NCI-H82 treated with DMSO at 0.1 percent for 48 hours (cell line): ENCODE measurements at regions not wholly inside any gene's neighbourhood (a gene's known extent, or its start where the extent isn't known, plus 50 kb on each side); places are given as distances from the start of the nearest gene placed in this dataset.
"Not testable (repeated sequence)": the region's sequence is repeated elsewhere in the genome, so short reads cannot be mapped to it uniquely, and the experiment has no call there.

ENCODE experiments used
- DNase-seq: peaks from one replicate; lab custom pipeline; 2025; ENCODE audit not compliant: unreplicated experiment; lab: John Stamatoyannopoulos, UW

DNA sequence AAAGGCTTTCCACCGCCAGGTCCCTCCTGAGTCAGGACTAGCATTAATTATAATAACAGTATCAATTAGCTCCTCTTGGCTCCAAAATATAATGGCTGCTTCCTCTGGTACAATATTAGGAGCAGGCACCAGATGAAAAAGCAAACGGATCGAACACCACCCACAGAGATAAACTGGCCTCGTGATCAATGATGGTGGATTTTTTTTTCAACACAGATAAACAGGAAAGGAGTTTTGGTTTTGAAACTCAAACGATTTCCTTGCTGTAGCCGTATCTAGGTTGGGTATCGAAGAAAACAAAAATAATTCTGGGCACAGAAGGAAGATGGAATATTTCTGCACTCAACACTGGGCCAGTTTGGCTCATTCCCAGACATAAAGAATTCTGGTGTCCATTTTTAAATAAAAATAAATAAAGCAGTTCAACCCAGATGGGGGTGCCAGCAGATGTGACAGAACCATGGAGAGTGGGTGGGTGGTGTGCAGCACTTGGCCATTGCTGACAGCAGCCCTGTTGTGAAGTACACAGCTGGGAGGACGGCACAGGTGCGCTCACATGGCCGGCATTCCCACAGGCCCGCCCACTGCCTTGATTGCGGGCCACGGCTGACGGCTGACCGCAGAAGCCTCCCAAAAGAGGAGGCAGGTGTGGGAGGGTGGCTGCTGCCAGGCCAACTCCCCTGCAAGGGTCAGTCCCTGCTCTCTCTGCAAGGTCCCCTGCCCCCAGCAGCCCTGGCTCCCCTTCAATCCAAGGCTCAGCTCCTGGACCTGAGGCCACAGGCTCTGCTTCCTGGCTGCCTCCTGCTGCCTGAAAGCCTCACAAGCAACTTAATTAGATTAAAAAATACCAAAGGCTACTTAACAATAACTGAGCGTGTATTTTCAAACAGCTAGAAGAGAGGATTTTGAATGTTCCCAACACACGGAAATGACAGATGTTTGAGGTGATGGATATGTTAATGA is 351.9 kb upstream of the ID2 start:
- peak; percentile 45 for DNase-seq

DNA sequence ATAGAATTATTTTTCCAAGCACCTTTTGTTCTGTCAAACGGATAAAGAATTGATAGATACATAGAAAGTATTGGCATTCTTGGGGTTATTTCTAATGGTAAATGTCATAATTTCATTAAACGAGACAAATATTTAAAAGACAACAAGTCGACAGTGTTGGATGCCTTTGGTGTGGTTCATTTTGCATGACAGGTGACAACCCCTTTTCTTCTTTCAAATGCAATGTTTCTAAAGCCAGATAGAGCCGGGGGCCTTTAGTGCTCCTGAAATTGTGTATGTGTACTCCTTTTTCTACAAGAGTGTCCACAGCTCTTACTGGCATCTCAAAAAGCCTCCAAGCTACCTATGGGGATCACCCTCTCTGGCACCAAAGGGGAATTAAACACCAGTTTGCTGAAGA is 350.8 kb upstream of the ID2 start:
- DNase-seq, result no peak

DNA sequence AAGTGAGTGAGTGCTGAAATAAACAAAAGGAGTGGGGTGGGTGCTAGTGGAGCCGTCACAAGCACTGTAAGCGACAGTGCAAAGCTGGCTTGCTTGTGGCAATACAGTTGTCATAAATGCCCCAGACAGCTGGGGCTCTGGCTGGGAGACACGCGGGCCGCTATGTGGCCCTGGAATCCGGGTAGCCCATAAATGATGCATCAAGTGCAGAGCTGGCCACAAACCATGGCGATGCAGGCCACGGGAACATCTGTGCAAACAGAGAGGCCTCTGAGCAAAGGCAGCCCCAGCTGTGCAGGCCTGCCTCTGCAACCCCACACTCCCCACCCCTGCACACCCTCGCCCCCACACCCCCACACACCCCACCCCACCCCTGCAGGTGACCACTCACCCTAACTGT is 349.2 kb upstream of the ID2 start:
- no peak for DNase-seq

DNA sequence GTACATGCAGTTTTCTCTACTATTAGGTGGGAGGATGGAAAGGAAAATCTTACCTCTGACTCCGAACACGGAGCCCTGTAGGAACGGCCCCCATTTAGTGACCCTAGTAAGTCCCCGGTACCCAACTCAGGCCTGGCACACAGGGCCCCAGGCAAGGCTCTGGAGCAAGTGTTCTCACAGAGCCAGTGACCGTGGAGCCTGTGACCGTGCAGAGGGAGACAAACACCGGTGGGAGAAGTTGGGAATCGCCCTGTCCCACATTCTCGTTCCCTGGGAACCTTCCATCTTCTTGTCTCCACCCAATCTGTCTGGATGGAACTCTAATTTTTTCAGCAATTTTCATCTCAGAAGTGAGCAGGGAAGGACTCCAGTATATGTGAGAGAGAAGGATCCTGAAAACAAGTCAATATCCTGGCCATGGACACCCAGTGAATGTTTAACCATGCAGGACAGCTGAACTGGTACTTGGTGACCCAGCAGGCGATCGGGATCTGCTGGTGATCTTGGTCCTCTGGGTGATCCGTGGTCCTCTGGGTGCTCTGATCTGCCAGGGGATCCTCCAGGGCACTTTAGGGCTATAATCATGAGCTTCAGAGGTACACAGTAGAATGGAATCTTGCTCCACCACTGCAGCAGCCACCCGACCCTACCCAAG is 348.6 kb upstream of the ID2 start:
- DNase-seq, result no peak

DNA sequence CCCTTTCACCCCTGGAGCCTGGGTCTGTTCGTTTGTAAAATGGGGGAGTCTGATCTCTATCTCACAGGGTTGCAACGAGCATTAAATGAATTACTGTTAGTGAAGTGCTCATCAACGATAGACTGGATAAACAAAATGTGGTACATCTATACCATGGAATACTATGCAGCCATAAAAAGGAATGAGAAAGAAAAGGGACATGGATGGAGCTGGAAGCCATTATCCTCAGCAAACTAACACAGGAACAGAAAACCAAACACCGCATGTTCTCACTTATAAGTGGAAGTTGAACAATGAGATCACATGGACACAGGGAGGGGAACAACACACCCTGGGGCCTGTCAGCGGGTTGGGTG is 348.0 kb upstream of the ID2 start:
- not testable (repeated sequence) for DNase-seq

DNA sequence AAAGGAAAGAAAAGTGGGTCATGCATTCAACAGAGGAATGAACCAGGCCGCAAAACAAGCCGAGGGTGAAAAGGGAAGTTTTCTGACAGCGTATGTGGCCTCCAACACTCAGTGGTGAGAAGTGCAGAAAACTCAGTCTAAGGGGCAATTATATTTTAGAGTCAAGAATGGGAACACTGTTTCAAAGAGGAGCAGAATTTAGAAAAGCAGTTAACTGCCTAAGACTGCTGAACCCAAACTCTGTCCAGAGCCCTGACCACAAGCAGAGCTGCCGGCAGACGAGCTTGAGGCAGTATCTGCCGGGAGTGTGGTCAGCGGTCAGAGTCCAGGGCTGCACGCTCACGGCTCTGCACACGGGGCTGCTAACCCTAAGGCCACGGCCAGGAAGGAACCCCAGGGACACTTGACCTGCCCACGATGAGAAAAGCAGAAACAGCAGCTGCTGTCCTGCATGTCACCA is 347.0 kb upstream of the ID2 start:
- no peak for DNase-seq

DNA sequence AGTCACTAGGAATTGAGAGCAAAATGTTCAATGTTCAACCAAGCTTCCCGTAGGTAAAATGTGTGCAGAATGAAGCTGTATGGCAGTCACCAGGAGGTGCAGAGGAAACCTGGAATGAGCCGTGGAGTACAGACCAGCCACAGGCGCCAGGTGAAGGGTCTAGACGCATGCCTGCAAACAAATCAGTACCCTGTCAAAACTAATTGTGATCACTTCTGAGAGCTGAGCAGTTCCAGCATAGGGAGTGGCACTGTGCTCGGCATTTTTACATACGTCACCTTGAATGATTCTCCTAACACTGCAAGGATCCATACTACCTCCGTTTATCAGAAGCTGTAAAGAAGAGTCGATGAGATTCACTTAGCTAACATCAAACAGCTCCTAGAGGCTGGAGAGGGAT is 346.1 kb upstream of the ID2 start:
- DNase-seq, result no peak

DNA sequence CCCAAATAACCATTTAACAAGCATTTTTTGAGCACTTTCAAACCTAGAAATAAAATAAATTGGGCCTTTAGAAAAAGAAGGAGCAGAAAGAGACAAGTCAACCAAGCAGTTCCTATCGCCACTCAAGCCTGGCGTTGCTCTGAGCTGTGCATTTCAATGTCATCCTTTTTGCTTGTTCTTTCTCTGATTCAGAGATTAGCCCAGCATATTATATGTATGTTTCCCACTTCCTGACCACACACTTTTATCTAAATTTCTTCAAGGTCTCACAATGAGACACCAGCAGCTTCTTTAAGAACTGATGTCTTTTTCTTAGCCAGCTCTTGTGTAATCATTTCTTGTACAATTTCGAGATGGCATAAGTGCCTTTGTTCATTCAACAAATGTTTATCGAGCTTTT is 344.5 kb upstream of the ID2 start:
- no peak for DNase-seq

DNA sequence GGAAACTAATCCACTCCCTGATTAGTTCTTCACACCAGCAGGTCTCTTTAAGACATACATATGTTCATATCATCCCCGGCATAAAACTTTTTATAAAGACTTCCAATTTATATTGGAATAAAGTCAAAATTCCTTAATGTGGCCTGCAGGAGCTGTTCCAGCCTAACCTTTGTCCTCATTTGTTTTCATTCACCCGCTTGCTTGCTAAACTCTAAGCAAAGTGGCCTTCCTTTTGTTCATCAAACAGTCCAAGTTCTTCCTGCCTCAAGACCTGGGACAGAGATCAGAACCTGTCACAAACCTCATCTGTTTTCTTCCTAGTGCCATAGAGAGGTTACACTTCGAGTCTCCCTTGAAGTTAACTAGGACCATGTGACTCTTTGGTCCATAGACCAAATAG is 339.4 kb upstream of the ID2 start:
- DNase-seq, result no peak

DNA sequence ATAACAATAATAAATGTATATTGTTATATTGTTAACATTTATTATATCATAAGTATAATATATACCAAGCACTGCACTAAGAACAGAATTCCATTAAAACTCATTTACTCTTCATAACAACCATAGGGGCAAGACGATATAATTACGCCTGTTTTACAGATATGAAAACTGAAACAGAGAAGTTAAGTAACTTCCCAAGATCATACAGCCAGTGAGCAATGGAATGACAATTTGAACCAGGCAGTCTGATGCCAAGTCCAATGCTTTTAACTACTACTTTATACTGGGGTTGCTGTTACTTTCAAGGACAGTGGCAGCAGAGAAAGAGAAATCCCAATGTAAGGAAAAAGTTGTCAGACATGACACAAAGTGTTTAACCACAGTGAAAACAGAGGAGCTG is 338.8 kb upstream of the ID2 start:
- DNase-seq, result no peak

DNA sequence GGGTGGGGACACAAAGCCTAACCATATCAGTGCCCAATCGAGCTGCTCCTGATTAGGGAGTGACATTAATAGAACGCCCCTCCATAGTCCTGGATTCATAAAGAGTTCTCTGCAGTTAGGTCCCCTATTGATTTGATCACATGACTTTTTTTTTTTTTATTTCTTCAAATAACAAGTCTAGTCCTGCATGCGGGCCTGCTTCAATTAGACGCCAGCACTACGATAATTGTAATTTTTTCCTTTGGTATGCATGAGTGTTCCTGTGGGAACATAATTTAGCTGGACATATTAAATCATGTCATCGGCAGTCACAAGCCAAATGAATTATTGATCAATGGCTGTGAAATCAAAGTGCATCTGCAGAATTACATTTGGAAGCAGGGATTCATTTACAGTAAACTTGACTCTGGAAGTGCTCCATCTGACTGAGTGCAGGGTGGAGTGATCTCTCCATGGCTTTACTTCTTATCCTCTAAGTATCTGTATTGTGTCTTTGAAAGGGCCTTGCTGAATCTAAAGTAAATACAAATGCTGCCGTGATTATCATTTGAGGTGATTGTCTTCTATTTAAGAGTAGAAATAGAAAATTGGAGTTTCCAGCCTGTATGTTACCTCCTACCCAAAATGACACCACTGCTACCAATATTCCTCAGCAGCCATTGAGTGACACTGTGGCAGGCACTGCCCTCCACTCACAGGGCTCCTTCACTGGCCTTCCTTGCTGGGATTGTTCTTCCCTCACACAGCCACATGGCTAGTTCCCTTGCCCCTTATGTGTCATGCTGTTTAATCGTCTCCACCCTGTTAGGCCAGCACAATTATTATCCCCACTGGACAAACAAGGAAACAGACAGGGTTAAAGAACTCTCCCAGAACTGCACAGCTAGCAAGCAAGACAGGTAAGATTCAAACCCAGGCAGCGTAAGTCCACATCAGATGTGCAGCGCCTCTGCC is 337.4 kb upstream of the ID2 start:
- DNase-seq, result no peak

DNA sequence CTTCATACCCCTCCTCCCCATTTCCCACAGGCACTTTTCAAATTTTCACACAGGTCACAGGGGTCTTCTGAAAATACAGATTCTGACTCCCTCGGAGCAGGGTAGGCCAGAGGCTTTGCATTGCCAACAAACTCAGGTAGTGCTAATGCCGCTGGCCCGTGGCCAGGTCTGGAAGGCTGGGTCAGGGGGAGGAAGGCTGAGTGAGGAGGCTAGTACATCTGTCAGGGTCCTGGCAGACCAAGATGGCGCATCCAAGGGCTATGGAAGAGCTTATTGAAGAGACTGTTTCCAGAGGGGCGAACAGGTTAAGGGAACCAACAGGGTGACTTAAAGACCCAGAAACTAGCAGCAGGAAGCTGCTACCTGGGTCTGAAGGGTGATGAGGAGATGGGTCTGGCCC is 336.7 kb upstream of the ID2 start:
- no peak for DNase-seq

DNA sequence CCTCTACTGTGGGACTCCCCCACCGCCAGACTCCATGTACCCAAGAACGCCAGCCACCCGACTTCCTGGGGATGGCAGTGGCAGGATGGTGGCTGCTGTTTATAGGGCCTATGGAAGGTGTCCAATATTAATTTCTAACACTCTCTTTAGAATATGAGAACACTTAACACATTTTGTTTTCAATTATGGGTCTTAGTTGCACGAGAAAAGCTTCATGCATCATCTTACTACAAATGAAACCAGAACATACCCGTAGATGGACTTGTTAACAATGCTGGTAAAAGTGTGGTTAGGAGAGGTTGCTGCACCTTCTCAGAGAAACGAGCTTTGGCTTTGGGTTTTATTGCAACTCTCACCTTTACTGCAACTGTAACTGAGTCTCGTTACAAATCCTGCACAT is 335.6 kb upstream of the ID2 start:
- no peak for DNase-seq

DNA sequence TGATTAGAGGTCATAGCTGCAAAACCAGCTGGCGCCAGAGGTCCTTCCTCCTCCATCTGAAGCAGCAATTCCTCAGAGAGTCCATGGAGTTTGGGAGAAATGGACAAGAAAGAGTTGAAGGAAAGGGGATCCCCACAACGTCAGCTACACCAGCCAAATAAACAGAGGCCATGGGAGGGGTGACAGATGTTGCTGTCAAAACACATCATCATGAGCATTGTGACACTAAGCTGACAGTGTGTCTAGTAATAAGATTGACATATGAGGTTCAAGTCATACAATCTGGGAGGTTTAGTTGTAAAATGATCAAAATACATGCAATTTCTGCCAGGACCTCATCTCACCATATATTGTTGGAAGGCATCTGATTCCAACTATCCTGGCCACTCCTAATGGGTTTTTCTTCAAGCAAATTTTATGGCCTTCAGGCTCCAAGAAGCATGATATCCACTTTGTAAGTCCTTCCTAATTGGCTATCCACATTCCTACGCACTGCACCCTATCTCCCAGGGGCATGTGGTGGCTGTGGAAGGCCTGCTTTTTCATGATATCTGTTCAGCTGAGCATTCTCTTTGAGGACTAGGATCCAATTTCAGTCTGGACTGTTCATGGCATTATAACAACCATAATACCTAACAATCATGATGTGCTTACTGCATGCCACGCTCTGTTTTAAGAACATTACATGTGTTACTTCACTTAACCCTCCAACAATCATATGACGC is 335.0 kb upstream of the ID2 start:
- peak; percentile 55 for DNase-seq

DNA sequence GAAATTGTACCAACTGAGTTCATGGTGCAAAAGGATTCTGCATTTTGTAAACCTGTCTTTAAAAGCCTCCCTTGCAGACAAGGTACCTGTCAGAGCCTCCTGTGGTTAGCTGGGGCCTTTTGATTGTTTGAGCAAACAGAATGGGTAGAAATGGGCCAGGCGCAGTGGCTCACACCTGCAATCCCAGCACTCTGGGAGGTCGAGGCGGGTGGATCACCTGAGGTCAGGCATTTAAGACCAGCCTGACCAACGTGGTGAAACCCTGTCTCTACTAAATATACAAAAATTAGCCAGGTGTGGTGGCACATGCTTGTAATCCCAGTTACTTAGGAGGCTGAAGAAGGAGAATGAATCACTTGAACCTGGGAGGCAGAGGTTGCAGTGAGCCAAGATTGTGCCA is 332.9 kb upstream of the ID2 start:
- DNase-seq, result not testable (repeated sequence)

DNA sequence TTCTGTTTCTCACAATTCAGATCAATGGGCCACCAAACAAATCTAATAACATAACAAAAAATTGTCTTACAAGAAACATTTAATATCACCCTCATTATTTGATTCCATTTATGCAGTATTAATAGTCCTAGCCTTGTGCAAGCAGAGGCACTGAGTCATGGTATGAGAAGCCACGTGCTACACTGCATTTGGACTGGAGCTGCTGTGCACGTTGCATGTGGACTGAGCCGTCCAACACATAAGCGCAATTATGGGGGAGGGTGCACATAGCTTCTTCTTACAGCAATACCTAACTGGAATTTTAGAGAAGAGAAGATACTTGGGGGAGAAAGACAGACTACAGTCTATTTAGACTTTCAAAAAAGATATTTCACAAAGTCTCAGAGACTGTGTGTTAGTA is 329.6 kb upstream of the ID2 start:
- DNase-seq, result no peak

DNA sequence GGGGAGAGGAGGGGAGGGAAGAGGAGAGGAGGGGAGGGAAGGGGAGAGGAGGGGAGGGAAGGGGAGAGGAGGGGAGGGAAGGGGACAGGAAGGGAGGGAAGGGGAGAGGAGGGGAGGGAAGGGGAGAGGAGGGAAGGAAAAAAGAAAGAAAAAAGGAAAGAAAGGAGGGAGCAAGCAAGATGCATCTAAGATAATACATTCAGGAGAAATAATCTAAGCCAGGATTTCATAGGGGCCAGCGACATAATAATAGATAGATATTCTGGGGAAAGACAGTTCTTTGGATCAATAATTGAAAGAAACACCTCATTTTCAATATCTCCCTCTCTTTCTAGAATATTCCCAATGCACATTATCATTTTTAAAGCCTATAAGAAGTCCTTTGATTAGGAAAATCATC is 328.9 kb upstream of the ID2 start:
- no peak for DNase-seq

DNA sequence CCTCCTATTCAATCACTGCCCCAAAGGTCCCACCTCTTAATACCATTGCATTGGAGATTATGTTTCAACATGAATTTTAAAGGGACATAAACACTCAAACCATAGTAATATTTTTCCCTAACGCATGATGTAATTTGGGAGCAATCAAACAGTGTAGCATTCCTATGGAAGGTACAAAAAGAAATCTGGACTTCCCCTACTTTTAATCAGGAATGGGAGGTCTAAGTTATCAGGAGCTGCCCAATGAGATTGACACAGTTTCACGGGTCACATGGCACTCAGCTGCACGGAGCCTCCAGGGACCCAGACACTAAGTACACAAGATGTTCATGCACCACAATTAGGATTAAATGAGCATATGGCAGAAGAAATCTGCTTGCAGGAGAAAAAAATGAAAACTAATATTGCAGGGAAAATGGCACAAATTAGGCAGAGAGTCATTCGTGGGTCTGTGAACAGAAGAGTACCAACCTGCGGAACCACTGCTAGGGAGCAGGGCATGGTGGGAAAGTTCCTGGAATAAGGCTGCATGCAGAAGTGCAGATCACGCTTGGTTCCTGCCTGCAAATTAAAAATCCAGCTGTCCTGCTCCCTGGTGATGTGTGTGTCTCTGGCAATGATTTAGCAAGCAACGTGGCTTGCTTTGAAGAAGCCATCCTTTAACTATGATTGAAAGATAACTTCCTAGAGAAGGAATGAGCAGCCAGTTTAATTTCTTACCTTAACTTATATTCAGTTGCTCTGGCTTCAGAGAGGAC is 326.6 kb upstream of the ID2 start:
- peak; percentile 12 for DNase-seq

DNA sequence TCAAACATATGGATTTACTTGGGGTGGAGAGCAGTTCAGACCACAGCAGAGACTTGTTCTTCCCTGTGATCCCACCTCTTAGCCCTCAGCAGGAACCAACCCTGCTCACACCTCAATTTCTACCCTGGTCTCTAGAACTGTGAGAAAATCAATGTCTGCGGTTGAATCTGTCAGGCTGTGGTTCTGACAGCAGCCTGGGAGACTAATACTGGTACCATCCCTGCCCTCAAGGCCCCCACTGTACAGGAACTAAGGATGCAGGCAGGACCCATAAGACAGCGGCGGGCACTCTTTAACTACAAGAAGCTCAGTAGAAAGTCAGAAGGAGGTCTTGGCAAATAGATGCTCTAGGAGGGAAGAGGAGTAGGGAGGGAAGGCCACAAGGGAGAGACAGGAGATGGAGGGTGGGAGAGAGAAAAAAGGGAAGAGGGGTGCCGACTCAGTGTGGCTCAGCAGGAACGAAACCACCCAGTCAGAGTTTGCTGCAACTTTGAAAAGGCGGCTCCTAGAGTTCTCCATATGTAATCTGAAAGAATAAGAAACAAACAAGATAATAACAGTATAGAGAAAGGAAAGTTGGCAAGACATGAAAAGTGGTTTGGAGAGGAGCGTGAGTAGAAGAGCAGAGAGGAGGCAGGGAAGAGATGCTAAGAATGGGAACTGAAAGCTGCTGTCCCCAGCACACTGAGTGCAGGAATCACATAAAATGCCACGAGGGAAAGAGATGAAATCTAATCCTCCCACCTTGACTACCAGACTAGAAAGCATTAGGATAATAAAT is 323.9 kb upstream of the ID2 start:
- no peak for DNase-seq
